ENCODE measurements at regions not wholly inside any gene's neighbourhood (a gene's known extent, or its start where the extent isn't known, plus 50 kb on each side); places are given as distances from the start of the nearest gene placed in this dataset.

DNA sequence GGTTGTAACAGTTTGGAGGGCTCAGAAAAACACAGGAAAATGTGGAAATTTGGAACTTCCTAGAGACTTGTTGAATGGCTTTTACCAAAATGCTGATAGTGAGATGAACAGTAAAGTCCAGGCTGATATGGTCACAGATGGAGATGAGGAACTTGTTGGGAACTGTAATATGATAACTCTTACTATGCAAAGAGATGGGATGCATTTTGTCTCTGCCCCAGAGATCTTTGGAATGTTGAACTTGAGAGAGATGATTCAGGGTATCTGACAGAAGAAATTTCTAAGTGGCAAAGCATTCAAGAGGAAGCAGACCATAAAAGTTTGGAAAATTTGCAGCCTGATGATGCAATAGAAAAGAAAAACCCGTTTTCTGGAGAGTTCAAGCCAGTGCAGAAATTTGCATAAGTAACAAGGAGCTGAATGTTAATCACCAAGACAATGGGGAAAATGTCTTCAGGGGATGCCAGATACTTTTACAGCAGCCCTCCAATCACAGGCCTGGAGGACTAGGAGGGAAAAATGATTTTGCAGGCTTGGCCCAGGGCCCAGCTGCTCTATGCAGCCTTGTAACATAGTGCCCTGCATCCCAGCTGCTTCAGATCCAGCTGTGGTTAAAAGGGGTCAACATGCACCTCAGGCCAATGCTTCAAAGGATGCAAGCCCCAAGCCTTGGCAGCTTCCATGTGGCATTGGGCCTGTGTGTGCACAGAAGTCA, 572.7 kb upstream of the ATP2B1 start:
- DNase-seq (ENCODE audit: low read depth in 1 of 2, low spot score in 1 of 2), result no peak

DNA sequence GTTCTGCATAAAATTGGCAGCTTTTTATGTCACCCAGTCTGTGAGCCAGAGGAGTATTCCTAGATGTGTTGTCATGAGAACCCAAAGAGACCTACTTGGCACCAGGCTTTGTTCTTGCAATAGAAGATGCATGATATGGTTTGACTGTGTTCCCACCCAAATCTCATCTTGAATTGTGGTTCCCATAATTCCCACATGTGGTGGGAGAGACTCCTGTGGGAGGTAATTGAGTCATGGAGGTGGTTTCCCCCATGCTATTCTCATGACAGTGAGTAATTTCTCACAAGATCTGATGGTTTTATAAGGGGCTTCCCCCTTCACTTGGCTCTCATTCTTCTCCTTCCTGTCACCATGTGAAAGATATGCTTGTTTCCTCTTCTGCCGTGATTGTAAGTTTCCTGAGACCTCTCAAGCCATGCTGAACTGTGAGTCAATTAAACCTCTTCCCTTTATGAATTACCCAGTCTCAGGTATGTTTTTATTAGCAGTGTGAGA, 572.0 kb upstream of the ATP2B1 start:
- peak in 1 of 2 donors; percentile 17 for DNase-seq (ENCODE audit: low read depth in 1 of 2, low spot score in 1 of 2)

DNA sequence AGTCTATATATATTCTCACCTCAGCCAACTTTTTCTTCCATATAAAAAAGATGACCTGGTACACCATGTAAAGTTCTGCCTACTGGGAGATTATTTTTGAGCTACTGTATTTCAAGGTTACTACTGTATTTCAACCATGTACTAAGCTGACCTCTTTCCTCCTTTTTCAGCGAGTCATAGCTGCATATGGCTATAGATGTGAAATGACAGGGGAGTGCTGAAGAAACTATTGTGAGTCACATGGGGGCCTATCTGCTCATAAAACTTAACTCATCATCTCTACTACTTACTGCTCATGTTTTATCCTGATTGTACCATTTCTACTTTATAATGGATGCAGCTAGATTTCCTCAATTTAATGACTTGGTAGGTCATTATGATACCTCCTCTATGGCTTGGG, 571.4 kb upstream of the ATP2B1 start:
- no peak for DNase-seq (ENCODE audit: low read depth in 1 of 2, low spot score in 1 of 2)

GRCh38 chr12:90275088-90275487, 566.5 kb upstream of the ATP2B1 start:
- no peak for DNase-seq (ENCODE audit: low read depth in 1 of 2, low spot score in 1 of 2)

DNA sequence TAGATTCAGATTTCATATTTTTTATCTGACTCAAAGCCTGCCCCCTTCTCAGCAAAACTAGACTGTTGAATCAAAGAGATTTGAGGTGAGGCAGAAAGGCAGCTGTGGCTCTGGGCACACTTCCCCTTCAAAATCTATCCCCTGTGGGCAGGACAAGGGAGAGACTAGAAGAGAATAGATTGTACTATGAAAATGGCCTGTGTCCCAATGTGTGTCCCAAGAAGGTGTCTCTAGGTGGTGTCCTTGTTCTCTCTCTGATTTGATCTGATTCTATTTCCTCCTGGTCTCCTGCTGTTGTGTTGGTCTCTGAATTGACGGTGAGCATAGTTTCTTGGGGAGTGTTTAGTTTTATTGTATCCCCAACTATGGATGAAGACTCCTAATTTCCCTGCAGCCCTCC, 565.8 kb upstream of the ATP2B1 start:
- DNase-seq (ENCODE audit: low read depth in 1 of 2, low spot score in 1 of 2), result no peak

GRCh38 chr12:90268574-90268973, 559.9 kb upstream of the ATP2B1 start:
- no peak for DNase-seq (ENCODE audit: low read depth in 1 of 2, low spot score in 1 of 2)

DNA sequence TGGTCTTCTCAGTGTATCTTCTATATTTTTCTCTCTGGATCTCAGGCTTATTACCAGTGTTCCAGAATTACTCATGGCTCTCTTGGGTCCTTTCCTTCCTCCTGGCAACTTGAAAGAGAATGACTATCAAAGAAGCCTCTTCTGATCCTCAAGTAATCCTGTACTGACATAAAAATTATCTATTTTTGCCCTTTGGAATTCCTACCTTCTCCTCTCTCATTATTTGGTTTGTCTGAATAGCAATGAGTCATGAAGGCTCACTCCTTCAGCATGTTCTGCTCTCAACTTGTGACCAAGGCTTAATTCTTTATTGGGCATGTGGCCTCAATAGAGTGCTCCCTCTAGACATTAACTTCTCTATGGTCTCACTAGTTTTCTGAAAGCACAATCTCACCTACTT, 553.6 kb upstream of the ATP2B1 start:
- DNase-seq (ENCODE audit: low read depth in 1 of 2, low spot score in 1 of 2), result no peak

GRCh38 chr12:90261283-90261682, 552.6 kb upstream of the ATP2B1 start:
- no peak for DNase-seq (ENCODE audit: low read depth in 1 of 2, low spot score in 1 of 2)

DNA sequence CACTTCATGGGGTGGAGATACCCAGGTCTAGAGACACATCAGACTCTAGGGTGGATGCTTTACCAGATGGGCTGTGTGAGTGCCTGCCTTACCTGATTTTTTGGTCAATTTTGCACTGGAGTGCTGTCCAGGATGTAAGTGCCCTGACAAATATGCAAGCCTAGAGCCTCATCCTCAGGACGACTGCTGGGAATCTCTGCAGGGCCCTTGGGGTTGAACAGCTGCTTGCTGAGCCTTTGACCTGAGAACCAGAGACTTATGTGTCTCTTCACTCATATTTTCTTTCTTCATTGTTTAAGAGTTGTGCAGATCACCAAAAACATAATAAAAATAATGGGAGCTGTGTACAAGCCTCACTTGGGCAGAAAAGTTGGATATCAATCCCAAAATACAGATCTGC, 551.5 kb upstream of the ATP2B1 start:
- no peak for DNase-seq (ENCODE audit: low read depth in 1 of 2, low spot score in 1 of 2)

- DNase-seq (ENCODE audit: low read depth in 1 of 2, low spot score in 1 of 2), result no peak
These were observed 549.4 kb upstream of the ATP2B1 start for GRCh38 chr12:90257927-90258624.

DNA sequence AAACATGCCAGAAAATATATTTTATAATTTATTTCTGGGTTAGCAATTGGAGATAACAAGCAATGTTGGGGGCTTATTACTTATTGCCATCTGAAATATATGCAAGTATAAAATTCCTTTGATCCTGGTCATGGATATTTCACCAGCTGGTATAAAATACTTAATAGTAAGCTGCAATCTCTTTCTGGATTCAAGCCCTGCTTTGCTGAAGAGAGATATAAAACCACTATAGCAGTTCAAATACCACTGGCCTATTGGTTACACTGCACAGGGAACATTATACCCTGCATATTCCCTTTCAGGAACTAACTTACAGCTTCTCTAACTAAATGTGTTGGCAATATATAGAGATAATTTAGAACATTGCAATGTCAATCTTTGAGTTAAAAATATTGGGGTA, 546.2 kb upstream of the ATP2B1 start:
- DNase-seq (ENCODE audit: low read depth in 1 of 2, low spot score in 1 of 2), result no peak

DNA sequence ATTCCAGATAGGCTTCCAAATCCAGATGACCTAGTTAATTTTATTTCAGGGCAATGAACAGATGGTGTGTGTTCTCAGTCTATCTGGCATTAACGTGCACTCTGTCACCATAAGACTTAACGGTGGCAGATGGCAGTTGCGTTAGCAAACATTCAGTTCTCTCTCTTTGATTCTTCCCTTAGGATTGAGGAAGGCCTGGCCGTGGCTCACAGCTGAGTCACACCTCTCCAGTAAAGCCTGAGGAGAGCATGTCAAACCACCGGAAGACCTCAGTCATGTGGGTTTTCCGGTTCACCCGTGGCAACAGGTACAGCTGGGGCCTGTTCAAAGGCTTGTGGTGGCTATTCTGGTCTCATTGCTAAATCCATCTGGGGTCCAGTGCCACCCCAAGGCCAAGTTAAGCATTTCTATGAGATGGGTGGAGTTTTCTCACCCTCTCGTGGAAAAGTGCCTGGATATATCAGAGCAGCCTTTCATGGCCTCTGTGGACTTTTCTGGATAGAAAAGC, 545.1 kb upstream of the ATP2B1 start:
- DNase-seq (ENCODE audit: low read depth in 1 of 2, low spot score in 1 of 2), result no peak

- DNase-seq (ENCODE audit: low read depth in 1 of 2, low spot score in 1 of 2), result no peak
These were observed 544.5 kb upstream of the ATP2B1 start for GRCh38 chr12:90253136-90253535.

DNA sequence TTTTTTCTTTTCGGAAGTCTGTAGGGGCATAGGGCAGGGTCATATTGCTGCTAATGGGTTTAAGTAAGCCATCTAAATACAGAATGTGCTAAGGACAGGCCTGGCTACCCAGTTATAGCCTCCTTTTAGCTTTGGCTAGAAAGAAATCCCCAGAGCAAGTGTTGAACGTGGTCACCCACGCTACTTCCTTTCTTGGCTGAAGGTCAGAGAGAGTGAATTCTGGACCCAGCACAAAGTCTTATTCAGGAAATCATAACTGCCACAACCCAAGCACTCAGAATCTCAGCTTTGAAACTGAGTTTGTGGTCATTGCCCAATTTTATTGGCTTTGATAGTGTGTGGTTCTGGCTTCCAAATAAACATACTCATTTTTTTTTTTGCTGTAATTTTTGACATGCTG, 542.1 kb upstream of the ATP2B1 start:
- no peak for DNase-seq (ENCODE audit: low read depth in 1 of 2, low spot score in 1 of 2)

DNA sequence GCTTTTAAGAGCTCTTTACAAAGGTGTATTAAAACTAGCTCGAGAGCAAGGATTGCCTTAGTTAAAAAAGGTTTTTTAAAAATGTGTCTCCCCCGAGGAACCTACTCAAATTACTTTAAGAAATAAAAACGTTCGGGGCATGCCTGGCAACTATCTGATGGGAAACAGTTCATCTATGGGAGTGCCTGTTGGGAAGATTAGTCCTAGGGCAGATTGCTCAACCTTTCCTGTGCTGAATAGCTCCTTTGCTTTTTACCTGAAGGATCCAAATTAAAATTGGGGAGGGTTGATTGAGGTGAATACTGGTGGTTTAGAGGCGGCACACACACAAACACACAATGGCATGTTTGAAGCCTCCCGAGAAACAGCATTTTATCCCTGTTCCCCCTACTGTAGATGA, 541.4 kb upstream of the ATP2B1 start:
- no peak for DNase-seq (ENCODE audit: low read depth in 1 of 2, low spot score in 1 of 2)

DNA sequence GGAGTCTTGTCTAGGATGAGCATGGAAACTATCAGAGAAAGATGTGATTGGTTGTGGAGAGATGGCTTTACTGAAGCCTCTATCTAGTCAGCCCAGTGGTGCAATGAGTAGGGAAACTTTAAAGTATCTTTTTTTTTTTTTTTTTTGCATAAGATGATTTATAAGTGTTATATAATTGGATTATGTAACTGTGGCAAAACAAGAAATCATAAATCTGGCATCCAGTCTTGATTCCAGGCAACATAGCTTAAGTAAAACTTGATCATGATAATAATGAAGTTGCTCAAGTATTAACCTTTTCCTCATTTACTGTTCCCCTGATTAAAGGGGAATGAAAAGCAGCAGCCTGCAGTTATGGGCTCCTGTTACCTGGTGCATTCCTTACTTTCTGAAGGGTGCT, 538.0 kb upstream of the ATP2B1 start:
- no peak for DNase-seq (ENCODE audit: low read depth in 1 of 2, low spot score in 1 of 2)

DNA sequence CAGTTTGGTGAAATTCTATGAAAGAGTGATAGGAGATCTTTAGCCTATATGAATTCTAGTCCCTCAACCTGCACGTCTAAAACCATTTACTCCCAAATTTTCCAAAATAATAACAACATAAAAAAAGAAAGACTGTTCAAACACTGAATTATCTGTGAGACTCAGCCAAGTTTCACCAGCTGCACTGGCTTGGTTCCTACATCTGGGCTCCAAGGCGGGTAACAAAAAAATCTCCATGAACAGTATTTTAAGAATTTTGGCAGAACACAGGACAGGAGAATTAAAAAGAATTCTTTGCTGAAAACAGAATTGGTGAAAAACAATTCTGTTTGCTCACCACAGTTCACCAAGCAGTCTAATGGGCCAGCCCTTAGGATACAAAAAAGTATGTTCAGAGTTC, 536.8 kb upstream of the ATP2B1 start:
- DNase-seq (ENCODE audit: low read depth in 1 of 2, low spot score in 1 of 2), result no peak

DNA sequence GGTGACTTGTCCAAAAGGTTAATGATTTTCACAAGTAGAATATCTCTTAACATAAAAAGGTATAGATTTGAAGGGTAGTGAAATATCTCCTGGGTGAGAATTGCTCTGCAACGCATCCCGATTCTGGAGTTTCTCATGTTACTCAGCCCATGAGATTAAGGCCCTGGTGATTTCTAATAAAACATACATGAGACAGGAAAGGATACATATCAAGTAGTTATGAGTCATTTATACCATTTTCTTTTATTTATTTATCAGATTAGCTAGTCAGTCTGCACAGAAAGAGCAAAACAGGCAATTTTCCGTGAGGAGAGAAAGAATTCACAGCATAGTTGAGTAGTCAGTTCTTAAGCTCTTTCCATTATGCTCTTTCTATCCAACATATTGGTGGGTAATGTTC, 535.6 kb upstream of the ATP2B1 start:
- DNase-seq (ENCODE audit: low read depth in 1 of 2, low spot score in 1 of 2), result no peak

GRCh38 chr12:90243211-90243610, 534.6 kb upstream of the ATP2B1 start:
- DNase-seq (ENCODE audit: low read depth in 1 of 2, low spot score in 1 of 2), result no peak

DNA sequence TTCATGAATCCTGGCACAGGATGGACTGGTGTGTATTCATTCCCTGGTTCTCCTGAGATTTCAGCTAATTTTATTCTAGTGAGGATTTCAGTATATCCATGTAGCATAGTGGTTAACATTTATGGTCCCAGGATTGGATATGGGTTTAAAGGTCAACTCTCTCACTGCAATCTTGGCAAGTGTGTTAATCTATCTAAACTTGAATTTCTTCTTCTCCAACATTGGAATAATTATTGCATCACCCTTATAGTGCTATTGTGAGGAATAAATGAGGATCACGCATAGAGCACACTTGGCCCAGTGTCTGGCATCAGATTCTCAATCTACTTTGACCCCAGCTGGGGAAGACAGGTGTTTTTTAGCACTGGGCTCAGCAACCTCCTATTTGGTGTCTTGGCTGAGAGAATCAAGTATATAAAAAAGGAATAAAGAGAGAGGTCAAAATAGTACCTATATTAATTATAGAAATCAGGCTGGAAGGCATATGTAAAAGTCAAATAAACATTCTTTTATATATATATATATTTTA, 531.2 kb upstream of the ATP2B1 start:
- DNase-seq (ENCODE audit: low read depth in 1 of 2, low spot score in 1 of 2), result no peak

- DNase-seq (ENCODE audit: low read depth in 1 of 2, low spot score in 1 of 2), result no peak
These were observed 530.1 kb upstream of the ATP2B1 start for GRCh38 chr12:90238663-90239271.

DNA sequence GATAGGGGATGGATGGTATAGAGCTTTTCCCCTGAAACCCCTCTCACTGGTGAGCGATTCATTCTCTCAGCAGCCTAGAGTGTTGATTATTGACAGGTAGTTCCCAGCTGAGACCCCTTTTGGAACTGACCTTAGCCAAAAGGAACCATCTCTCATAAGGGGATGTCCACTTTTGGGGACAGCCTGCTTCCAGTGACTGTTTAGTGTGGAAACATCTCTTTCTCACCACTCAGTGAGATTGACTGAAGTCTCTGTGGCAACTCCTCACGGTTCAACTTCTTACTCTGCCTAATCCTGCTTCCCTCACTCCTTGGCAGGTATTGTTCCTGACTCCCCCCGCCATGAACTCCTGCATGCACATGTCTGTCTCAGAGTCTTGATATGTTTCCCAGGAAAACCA, 529.2 kb upstream of the ATP2B1 start:
- DNase-seq (ENCODE audit: low read depth in 1 of 2, low spot score in 1 of 2), result no peak

All from activated CD4-positive, alpha-beta T cell treated with anti-CD3 and anti-CD28 coated beads, Interleukin-2, amount 50 U/mL, for 24 hours (primary cell).